CD4-positive, alpha-beta T cell (primary cell): ENCODE measurements at regions not wholly inside any gene's neighbourhood (a gene's known extent, or its start where the extent isn't known, plus 50 kb on each side); places are given as distances from the start of the nearest gene placed in this dataset.

Experiments used
- ATAC-seq: fragments of 200-7000 bp; cut with Tn5 transposase; one replicate; pipeline ENCODE4 v1.10.0; 2022; ENCODE audit warnings: mild to moderate bottlenecking; ENCODE audit not compliant: poor library complexity
- CTCF ChIA-PET: fragments of 350-600 bp; sonication (Branson Sonifier 250); formaldehyde crosslinking; loops from one replicate; lab custom pipeline; 2021; ENCODE audit warnings: antibody characterized with exemption, inconsistent platforms; lab: Charles Lee
- POLR2A ChIA-PET: fragments of 350-600 bp; sonication (Branson Sonifier 250); formaldehyde crosslinking; loops from one replicate; lab custom pipeline; 2021; ENCODE audit warnings: antibody characterized with exemption, inconsistent platforms; lab: Charles Lee
- DNase-seq, 14 experiments: peaks; one replicate each; pipeline ENCODE4 v3.0.0-alpha.2; 2013 to 2020; ENCODE audit warnings: mixed read lengths in 2 of 14
- H3K27ac ChIP-seq, 2 donors: one replicate each; pipeline versions ENCODE4 v1.5.1 to v1.7.0; 2013; ENCODE audit warnings: low read length in 2 of 2, low read depth in 1 of 2, mild to moderate bottlenecking in 1 of 2
- H3K27me3 ChIP-seq, 2 experiments: 1 replicate in 1 of 2; 2 replicates in 1 of 2; pipeline versions ENCODE4 v1.6.1 to v1.7.0; 2013; ENCODE audit warnings: low read length in 2 of 2, control low read depth in 1 of 2, mild to moderate bottlenecking in 1 of 2, moderate library complexity in 1 of 2; ENCODE audit not compliant: insufficient read depth in 2 of 2, control insufficient read depth in 1 of 2
- H3K36me3 ChIP-seq: one replicate; pipeline ENCODE4 v1.6.1; 2013; ENCODE audit warnings: low read length, control low read depth; ENCODE audit not compliant: insufficient read depth
- H3K4me1 ChIP-seq: one replicate; pipeline ENCODE4 v1.6.1; 2013; ENCODE audit warnings: low read length, control low read depth; ENCODE audit not compliant: insufficient read depth
- H3K4me3 ChIP-seq: one replicate; pipeline ENCODE4 v1.5.1; 2013; ENCODE audit warnings: mild to moderate bottlenecking, low read length, moderate library complexity
- H3K9me3 ChIP-seq, 2 experiments: 1 replicate in 1 of 2; 2 replicates in 1 of 2; pipeline versions ENCODE4 v1.6.1 to v1.7.0; 2013; ENCODE audit warnings: low read length in 2 of 2, mild to moderate bottlenecking in 2 of 2, control low read depth in 1 of 2, moderate library complexity in 1 of 2; ENCODE audit not compliant: control insufficient read depth in 1 of 2, insufficient read depth in 1 of 2
- H3K27ac Mint-ChIP-seq: one replicate; pipeline ENCODE4 v1.8.0; 2020; ENCODE audit warnings: mixed read lengths
- H3K27me3 Mint-ChIP-seq: one replicate; pipeline ENCODE4 v1.8.0; 2021; ENCODE audit warnings: mixed read lengths
- H3K36me3 Mint-ChIP-seq: one replicate; pipeline ENCODE4 v1.8.0; 2021; ENCODE audit warnings: low read depth, mixed read lengths
- H3K4me1 Mint-ChIP-seq: one replicate; pipeline ENCODE4 v1.8.0; 2021; ENCODE audit warnings: low read depth, mixed read lengths
- H3K4me3 Mint-ChIP-seq: one replicate; pipeline ENCODE4 v1.8.0; 2020; ENCODE audit warnings: mild to moderate bottlenecking, mixed read lengths
- H3K9me3 Mint-ChIP-seq: one replicate; pipeline ENCODE4 v1.8.0; 2020; ENCODE audit warnings: mixed read lengths
- CTCF ChIP-seq: fragments of 200-600 bp; IDR thresholded peaks from one replicate; pipeline ENCODE4 v1.8.0; 2022; ENCODE audit warnings: antibody characterized with exemption, mild to moderate bottlenecking
- intact Hi-C, 2 experiments: fragments of 100-400 bp; cut with DNase I in 1 of 2; cut with micrococcal nuclease in 1 of 2; formaldehyde crosslinking; loops; one replicate each; pipeline versions ENCODE4 v1.15.1 to v1.9.0; 2023 to 2025; cut with DNase I, micrococcal nuclease

DNA sequence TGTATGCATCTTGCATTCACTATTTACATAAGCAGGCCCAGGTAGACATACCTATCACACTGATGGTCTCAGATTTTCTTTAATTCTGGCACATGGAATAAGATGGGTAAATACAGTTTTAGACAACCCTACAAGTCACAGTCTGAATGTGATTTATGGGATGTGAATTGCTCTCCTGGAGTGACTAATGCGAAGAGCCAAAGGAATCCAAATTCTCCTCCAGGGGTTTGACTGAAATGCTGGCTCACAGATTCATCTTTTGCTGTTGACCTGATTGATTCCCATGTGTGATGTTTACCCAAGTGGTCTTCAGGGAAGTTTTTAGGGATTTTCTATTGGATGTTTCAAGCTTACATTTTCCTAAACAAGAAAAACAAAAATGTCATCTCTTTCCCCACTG lies 277.9 kb upstream of the MON1B start:
- H3K27ac Mint-ChIP-seq = no peak overlapping the region
- POLR2A ChIA-PET = no interaction called here
- no peak for ATAC-seq
- H3K4me1 Mint-ChIP-seq = no peaks in the 10 kb centered on the region
- Histone ChIP-seq H3K4me1 (no peaks in the 10 kb centered on the region), H3K36me3 (no peaks in the 10 kb centered on the region), H3K9me3 (no peaks in the 10 kb centered on the region), H3K4me3 (no peak overlapping the region), H3K27ac (no peak overlapping the region), H3K27me3 (no peaks in the 10 kb centered on the region)
- H3K9me3 Mint-ChIP-seq = no peaks in the 10 kb centered on the region
- DNase-seq = no peak
- TF ChIP-seq CTCF = no peak
- CTCF ChIA-PET = no interaction called here
- intact Hi-C loops = no loop called here
- H3K36me3 Mint-ChIP-seq = no peaks in the 10 kb centered on the region
- H3K27me3 Mint-ChIP-seq = no peaks in the 10 kb centered on the region
- H3K4me3 Mint-ChIP-seq = no peak overlapping the region

- no peak overlapping the region for H3K4me3 ChIP-seq
- no peaks in the 10 kb centered on the region for H3K27me3 ChIP-seq
- no peaks in the 10 kb centered on the region for H3K4me1 ChIP-seq
- TF ChIP-seq CTCF = no peak
- Mint-ChIP-seq H3K27me3 (no peaks in the 10 kb centered on the region), H3K27ac (no peak overlapping the region), H3K4me1 (no peaks in the 10 kb centered on the region), H3K36me3 (no peaks in the 10 kb centered on the region), H3K9me3 (peaks cover 3% of the 10 kb centered on the region), H3K4me3 (no peak overlapping the region)
- ATAC-seq = no peak
- H3K9me3 ChIP-seq = no peaks in the 10 kb centered on the region
- DNase-seq = no peak
- H3K36me3 ChIP-seq = no peaks in the 10 kb centered on the region
- H3K27ac ChIP-seq = no peak overlapping the region
- intact Hi-C loops = no loop called here
- ChIA-PET CTCF (no interaction called here), POLR2A (no interaction called here)
Observed at GRCh38 chr16:76926042-76926441, 264.9 kb upstream of the MON1B start.

DNA sequence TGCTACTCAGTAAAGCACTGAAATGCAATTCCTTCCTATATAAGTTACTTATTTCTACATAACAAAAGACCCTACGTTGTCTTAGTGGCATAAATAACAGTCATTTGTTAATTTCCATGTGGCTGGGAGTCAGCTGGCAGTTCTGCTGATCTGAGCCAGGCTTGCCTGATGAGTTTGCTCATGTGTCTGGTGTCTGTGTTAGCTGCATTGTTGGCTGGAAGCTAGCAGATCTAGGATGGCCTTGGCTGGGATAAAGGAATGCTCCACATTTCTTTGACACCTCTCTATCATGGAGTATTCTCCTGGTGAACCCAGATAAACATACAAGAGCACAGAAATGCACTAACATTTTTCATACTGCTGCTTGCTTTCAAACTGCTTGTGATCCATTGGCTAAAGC lies 264.4 kb upstream of the MON1B start:
- Histone ChIP-seq H3K4me1 (no peaks in the 10 kb centered on the region), H3K27me3 (no peaks in the 10 kb centered on the region), H3K9me3 (no peaks in the 10 kb centered on the region), H3K4me3 (no peak overlapping the region), H3K27ac (no peak overlapping the region), H3K36me3 (no peaks in the 10 kb centered on the region)
- intact Hi-C loops = no loop called here
- Mint-ChIP-seq H3K27ac (no peak overlapping the region), H3K27me3 (no peaks in the 10 kb centered on the region), H3K4me3 (no peak overlapping the region), H3K4me1 (no peaks in the 10 kb centered on the region), H3K36me3 (no peaks in the 10 kb centered on the region), H3K9me3 (peaks cover 3% of the 10 kb centered on the region)
- CTCF ChIA-PET = no interaction called here
- no peak for ATAC-seq
- TF ChIP-seq CTCF = no peak
- POLR2A ChIA-PET = no interaction called here
- no peak for DNase-seq
